Mesothelial cell of epicardium (in vitro differentiated cells): ENCODE measurements at regions not wholly inside any gene's neighbourhood (a gene's known extent, or its start where the extent isn't known, plus 50 kb on each side); places are given as distances from the start of the nearest gene placed in this dataset.

Experiments
- DNase-seq, 2 experiments: peaks; one replicate each; pipeline ENCODE4 v3.0.0; 2021; ENCODE audit warnings: low spot score in 2 of 2; ENCODE audit not compliant: unreplicated experiment in 2 of 2
- H3K27ac Mint-ChIP-seq: 2 replicates; pipeline ENCODE4 v1.8.0; 2021; ENCODE audit warnings: mixed read lengths
- H3K27me3 Mint-ChIP-seq: 2 replicates; pipeline ENCODE4 v1.8.0; 2021; ENCODE audit warnings: low read depth, mixed read lengths
- H3K36me3 Mint-ChIP-seq: 2 replicates; pipeline ENCODE4 v1.8.0; 2021; ENCODE audit warnings: mixed read lengths
- H3K4me1 Mint-ChIP-seq: 2 replicates; pipeline ENCODE4 v1.8.0; 2021; ENCODE audit warnings: mixed read lengths
- H3K4me3 Mint-ChIP-seq: 2 replicates; pipeline ENCODE4 v1.8.0; 2021; ENCODE audit warnings: mild to moderate bottlenecking, moderate library complexity, mixed read lengths
- H3K9me3 Mint-ChIP-seq: 2 replicates; pipeline ENCODE4 v1.8.0; 2021; ENCODE audit warnings: mixed read lengths
- TF ChIP-seq, protein P1 (sequence below): fragments of 200-600 bp; sonication (generic); IDR thresholded peaks from one replicate; pipeline ENCODE4 v1.5.0; 2021; ENCODE audit warnings: antibody characterized with exemption; ENCODE audit not compliant: unreplicated experiment

DNA sequence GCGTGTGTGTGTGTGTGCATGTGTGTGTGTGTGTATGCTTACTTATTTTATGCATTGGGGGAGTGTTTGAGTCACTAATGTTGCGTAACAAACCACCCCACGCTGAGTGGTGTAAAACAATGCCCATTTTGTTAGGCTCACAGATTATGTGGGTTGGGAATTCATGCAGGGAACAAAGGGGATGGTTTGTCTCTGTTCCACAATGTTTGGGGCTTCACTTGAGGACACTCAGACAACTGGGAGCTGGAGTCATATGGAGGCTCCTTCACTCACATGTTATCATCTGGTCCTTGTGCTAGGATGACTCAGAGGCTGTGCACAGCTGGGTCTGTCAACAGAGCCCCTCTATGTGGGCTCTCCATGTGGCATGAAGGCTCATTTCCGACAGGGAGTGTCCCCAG, 51.3 kb upstream of the LARGE1 start:
- Mint-ChIP-seq H3K27ac (no peak overlapping the region), H3K9me3 (peaks cover 12% of the 10 kb centered on the region), H3K27me3 (peaks cover 15% of the 10 kb centered on the region), H3K4me1 (peaks cover 7% of the 10 kb centered on the region), H3K36me3 (no peaks in the 10 kb centered on the region), H3K4me3 (no peak overlapping the region)
- TF ChIP-seq, protein P1, sequence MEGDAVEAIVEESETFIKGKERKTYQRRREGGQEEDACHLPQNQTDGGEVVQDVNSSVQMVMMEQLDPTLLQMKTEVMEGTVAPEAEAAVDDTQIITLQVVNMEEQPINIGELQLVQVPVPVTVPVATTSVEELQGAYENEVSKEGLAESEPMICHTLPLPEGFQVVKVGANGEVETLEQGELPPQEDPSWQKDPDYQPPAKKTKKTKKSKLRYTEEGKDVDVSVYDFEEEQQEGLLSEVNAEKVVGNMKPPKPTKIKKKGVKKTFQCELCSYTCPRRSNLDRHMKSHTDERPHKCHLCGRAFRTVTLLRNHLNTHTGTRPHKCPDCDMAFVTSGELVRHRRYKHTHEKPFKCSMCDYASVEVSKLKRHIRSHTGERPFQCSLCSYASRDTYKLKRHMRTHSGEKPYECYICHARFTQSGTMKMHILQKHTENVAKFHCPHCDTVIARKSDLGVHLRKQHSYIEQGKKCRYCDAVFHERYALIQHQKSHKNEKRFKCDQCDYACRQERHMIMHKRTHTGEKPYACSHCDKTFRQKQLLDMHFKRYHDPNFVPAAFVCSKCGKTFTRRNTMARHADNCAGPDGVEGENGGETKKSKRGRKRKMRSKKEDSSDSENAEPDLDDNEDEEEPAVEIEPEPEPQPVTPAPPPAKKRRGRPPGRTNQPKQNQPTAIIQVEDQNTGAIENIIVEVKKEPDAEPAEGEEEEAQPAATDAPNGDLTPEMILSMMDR: no peak
- no peak for DNase-seq

DNA sequence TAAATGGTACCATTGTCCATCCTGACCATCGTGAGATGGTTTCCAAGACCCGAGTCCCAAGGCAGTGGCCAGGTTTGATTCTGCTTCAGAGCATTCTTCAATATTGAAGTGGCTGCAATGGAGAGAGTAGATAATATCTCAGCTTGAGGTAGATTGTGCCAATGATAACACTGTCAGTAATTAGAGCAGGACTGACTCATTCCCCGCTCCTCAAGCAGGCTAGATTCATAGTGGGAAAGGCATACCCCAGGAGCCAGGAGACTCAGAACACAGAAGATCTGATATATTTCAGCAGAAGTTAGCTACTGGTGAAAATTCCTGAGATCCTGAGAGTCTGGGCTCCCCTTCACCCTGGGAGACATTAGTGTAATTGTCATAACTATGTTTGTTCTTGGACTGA, 55.6 kb upstream of the LARGE1 start:
- no peak overlapping the region for H3K4me3 Mint-ChIP-seq
- peaks cover 20% of the 10 kb centered on the region for H3K27me3 Mint-ChIP-seq
- no peaks in the 10 kb centered on the region for H3K4me1 Mint-ChIP-seq
- TF ChIP-seq, protein P1: no peak
- DNase-seq: no peak
- no peak overlapping the region for H3K27ac Mint-ChIP-seq
- H3K9me3 Mint-ChIP-seq: peaks cover 12% of the 10 kb centered on the region
- H3K36me3 Mint-ChIP-seq: no peaks in the 10 kb centered on the region

DNA sequence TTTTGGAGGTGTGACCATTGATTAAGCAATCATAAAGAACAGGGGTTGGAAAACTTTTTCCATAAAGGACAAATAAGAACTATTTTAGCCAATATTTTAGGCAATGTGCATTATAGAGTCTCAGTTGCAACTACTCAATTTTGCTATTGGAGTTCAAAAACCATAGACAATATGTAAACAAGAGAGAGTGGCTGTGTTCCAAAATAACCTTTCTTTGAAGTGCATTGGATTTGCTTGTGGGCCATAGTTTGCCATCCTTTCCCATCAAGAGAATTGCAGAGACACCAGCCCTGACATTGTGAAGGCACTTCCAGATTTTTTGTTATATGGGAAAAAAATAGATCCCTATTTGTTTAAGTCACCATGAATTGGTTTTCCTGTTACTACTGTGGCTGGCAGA, 63.3 kb upstream of the LARGE1 start:
- TF ChIP-seq, protein P1: no peak
- Mint-ChIP-seq H3K9me3 (no peaks in the 10 kb centered on the region), H3K4me3 (no peak overlapping the region), H3K27ac (no peak overlapping the region), H3K4me1 (no peaks in the 10 kb centered on the region), H3K27me3 (peaks cover 5% of the 10 kb centered on the region), H3K36me3 (no peaks in the 10 kb centered on the region)
- DNase-seq: no peak

DNA sequence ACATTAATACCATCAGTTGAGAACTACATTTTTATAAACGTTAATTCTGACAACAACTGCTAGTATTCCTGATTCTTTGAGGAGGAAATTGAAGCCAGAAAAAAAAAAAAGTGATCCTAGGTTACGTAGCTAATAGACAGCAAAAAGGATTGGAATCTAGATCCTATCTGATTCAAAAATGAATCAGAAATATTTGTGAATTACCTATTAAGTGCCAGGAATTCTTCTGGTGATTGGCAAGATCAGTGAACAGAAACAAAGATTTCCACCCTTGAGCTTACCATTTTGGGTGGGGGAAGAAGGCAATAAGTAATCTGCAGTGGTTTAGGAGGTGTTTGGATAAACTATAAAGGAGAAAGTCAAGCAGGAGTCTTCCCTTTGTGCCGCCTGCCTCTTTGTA, 63.9 kb upstream of the LARGE1 start:
- TF ChIP-seq, protein P1: no peak
- peaks cover 5% of the 10 kb centered on the region for H3K27me3 Mint-ChIP-seq
- DNase-seq: no peak
- H3K4me1 Mint-ChIP-seq: no peaks in the 10 kb centered on the region
- no peak overlapping the region for H3K27ac Mint-ChIP-seq
- no peaks in the 10 kb centered on the region for H3K36me3 Mint-ChIP-seq
- H3K9me3 Mint-ChIP-seq: no peaks in the 10 kb centered on the region
- no peak overlapping the region for H3K4me3 Mint-ChIP-seq

DNA sequence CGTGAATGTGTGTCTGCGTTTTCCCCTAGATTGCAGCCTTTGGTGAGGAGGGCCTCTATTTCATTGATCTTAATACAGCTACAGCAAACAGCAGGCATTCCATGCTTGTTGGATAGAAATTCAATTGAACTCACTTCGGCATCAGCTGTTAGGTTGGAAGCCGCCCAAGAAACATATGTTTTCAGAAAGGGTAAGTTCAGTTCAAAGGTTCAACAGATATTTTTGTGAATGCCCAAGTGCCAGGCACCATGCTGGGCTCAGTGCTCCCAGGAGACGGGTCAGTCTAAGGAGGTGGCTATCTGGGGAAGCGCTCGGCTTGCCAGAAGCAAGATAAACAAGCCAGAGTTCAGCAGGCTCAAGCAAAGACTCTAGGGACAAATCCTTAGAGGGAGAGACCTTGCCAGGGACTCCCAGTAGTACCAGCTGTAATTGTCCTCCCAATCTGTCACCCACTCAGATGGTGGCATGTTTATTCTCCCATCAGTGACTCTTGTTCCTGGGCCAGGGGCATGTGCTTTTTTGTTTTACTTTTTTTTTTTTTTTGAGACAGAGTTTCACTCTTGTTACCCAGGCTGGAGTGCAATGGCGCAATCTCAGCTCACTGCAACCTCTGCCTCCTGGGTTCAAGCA, 64.5 kb upstream of the LARGE1 start:
- Mint-ChIP-seq H3K27ac (no peak overlapping the region), H3K4me3 (no peak overlapping the region), H3K4me1 (no peaks in the 10 kb centered on the region), H3K27me3 (peaks cover 3% of the 10 kb centered on the region), H3K36me3 (no peaks in the 10 kb centered on the region), H3K9me3 (no peaks in the 10 kb centered on the region)
- DNase-seq: no peak
- TF ChIP-seq, protein P1: no peak

DNA sequence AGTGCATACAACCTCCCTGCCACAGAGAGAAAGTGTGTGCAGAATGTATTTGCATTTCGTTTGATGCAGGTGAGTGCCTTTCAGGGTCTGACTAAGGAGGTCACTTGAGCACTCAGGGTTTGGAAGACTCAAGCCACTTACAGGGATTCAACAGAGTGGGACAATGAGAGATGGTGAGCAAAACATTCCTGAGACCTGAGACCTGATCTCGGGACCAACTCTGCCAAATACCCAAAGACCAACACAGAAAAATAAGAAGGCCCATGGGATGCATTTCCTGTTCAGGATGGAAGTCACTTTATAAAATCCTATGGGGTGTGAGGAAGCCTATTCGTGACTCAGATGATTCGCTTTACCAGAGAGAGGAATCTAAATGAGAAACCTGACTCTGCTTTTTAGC, 65.2 kb upstream of the LARGE1 start:
- no peaks in the 10 kb centered on the region for H3K36me3 Mint-ChIP-seq
- no peak overlapping the region for H3K27ac Mint-ChIP-seq
- H3K4me1 Mint-ChIP-seq: no peaks in the 10 kb centered on the region
- H3K4me3 Mint-ChIP-seq: no peak overlapping the region
- H3K27me3 Mint-ChIP-seq: peaks cover 3% of the 10 kb centered on the region
- TF ChIP-seq, protein P1: no peak
- H3K9me3 Mint-ChIP-seq: no peaks in the 10 kb centered on the region
- DNase-seq: no peak
